BJ (cell line): ENCODE measurements at regions not wholly inside any gene's neighbourhood (a gene's known extent, or its start where the extent isn't known, plus 50 kb on each side); places are given as distances from the start of the nearest gene placed in this dataset.

ENCODE experiments used
- CTCF ChIA-PET: fragments of 350-600 bp; formaldehyde crosslinking; extraction: SDS; loops from one replicate; lab custom pipeline; 2021; ENCODE audit warnings: antibody characterized with exemption, inconsistent platforms; lab: Yijun Ruan, JAX
- POLR2A ChIA-PET: fragments of 300-600 bp; sonication (Branson Sonifier 250); formaldehyde crosslinking; extraction: SDS; loops from one replicate; lab custom pipeline; 2021; ENCODE audit warnings: antibody characterized with exemption; lab: Charles Lee
- DNase-seq: peaks from one replicate; pipeline ENCODE4 v3.0.0-alpha.2; 2011; ENCODE audit warnings: low read depth
- H3K27me3 ChIP-seq: 2 replicates; pipeline ENCODE4 v1.6.0; 2011; ENCODE audit warnings: low read length; ENCODE audit not compliant: control insufficient read depth, insufficient read depth
- H3K36me3 ChIP-seq: 2 replicates; pipeline ENCODE4 v1.5.1; 2011; ENCODE audit warnings: low read length; ENCODE audit not compliant: control insufficient read depth, insufficient read depth
- H3K4me3 ChIP-seq: 2 replicates; pipeline ENCODE4 v1.5.1; 2011; ENCODE audit warnings: low read depth, mild to moderate bottlenecking, control low read depth, low read length
- CTCF ChIP-seq: IDR thresholded peaks from 2 replicates; pipeline ENCODE4 v1.5.1; 2011; ENCODE audit warnings: low read depth, mild to moderate bottlenecking, control low read depth, inconsistent platforms, low read length, moderate library complexity; ENCODE audit not compliant: insufficient read depth

- DNase-seq = no peak
- CTCF ChIA-PET = no interaction called here
- TF ChIP-seq CTCF = no peak
- no peaks in the 10 kb centered on the region for H3K36me3 ChIP-seq
- no peak overlapping the region for H3K4me3 ChIP-seq
- POLR2A ChIA-PET = no interaction called here
- no peaks in the 10 kb centered on the region for H3K27me3 ChIP-seq
Observed at GRCh38 chr12:82187011-82187410, 171.2 kb downstream of the CCDC59 start.

GRCh38 chr12:82186282-82186681 lies 171.9 kb downstream of the CCDC59 start:
- CTCF ChIA-PET = no interaction called here
- POLR2A ChIA-PET = no interaction called here
- DNase-seq = no peak
- no peaks in the 10 kb centered on the region for H3K27me3 ChIP-seq
- H3K36me3 ChIP-seq = no peaks in the 10 kb centered on the region
- no peak overlapping the region for H3K4me3 ChIP-seq
- no peak for TF ChIP-seq CTCF

GRCh38 chr12:82184844-82185243 lies 173.3 kb downstream of the CCDC59 start:
- no peaks in the 10 kb centered on the region for H3K36me3 ChIP-seq
- TF ChIP-seq CTCF = no peak
- DNase-seq = no peak
- CTCF ChIA-PET = no interaction called here
- no peak overlapping the region for H3K4me3 ChIP-seq
- no peaks in the 10 kb centered on the region for H3K27me3 ChIP-seq
- POLR2A ChIA-PET = no interaction called here

- CTCF ChIA-PET = no interaction called here
- no peaks in the 10 kb centered on the region for H3K27me3 ChIP-seq
- TF ChIP-seq CTCF = no peak
- no peak overlapping the region for H3K4me3 ChIP-seq
- no peaks in the 10 kb centered on the region for H3K36me3 ChIP-seq
- DNase-seq = no peak
- POLR2A ChIA-PET = no interaction called here
Observed at GRCh38 chr12:82182601-82183190, 175.5 kb downstream of the CCDC59 start.

DNA sequence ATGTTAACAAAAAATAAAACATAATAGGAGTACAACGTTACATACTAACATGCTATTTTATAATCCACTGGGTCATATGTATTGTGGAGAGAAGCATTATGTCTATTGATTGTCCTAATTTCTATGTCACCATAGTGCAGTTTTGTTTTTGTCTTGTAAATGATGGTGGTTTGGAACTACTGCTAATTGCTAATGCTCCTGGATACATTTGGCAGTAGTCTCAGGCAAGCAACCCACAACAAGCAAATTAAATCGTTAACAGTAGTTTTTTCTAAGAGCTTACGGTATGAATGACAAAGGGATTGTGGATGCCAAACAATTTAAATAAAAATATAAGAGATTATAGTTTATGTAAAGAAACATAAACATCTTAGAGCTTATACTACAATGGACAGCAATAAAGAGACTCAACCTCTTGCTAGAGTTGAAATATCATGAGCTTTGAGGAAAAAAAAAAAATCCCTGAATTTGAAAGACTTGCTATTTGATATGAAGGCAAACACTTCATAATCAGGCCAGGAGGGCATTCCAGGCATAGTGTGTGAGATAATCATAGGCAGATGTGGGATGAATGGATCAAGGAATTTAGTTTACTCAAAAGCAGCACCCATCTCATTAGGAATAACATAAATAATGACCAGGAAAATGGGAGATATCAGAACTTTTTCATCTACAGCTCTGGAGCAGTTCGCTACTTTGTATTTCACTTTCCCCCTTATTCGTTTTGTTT lies 181.3 kb downstream of the CCDC59 start:
- no peak for TF ChIP-seq CTCF
- no peaks in the 10 kb centered on the region for H3K36me3 ChIP-seq
- POLR2A ChIA-PET = no interaction called here

More for the DNA sequence above, 181.3 kb downstream of the CCDC59 start:
- no peak for DNase-seq
- Histone ChIP-seq H3K27me3 (no peaks in the 10 kb centered on the region), H3K4me3 (no peak overlapping the region)
- CTCF ChIA-PET = no interaction called here
